Lung (tissue), 11 donors: ENCODE measurements at regions not wholly inside any gene's neighbourhood (a gene's known extent, or its start where the extent isn't known, plus 50 kb on each side); places are given as distances from the start of the nearest gene placed in this dataset.

Experiments
- ATAC-seq: fragments of 200-7000 bp; cut with Tn5 transposase; one replicate; pipeline ENCODE4 v1.9.1; 2020; ENCODE audit warnings: moderate number of reproducible peaks; ENCODE audit not compliant: insufficient read depth, low FRiP score
- DNase-seq, 3 donors: peaks; one replicate each; pipeline ENCODE4 v3.0.0-alpha.2; 2013 to 2017
- H3K27ac ChIP-seq, 2 donors: one replicate each; pipeline ENCODE4 v1.5.1; 2013; ENCODE audit warnings: mild to moderate bottlenecking in 2 of 2, moderate library complexity in 2 of 2, control low read depth in 1 of 2, inconsistent platforms in 1 of 2, low read depth in 1 of 2, low read length in 1 of 2
- H3K27me3 ChIP-seq, 3 donors: one replicate each; pipeline ENCODE4 v1.5.1; 2013; ENCODE audit warnings: low read length in 2 of 3; ENCODE audit not compliant: control insufficient read depth in 3 of 3, insufficient read depth in 3 of 3
- H3K36me3 ChIP-seq, 4 donors: one replicate each; pipeline ENCODE4 v1.5.1; 2013; ENCODE audit warnings: low read length in 4 of 4, mild to moderate bottlenecking in 1 of 4, moderate library complexity in 1 of 4; ENCODE audit not compliant: control insufficient read depth in 4 of 4, insufficient read depth in 4 of 4
- H3K4me1 ChIP-seq, 5 donors: one replicate each; pipeline ENCODE4 v1.5.1; 2013; ENCODE audit warnings: low read length in 5 of 5, mild to moderate bottlenecking in 2 of 5, moderate library complexity in 1 of 5; ENCODE audit not compliant: control insufficient read depth in 5 of 5, insufficient read depth in 5 of 5
- H3K4me3 ChIP-seq: one replicate; pipeline ENCODE4 v1.5.1; 2013; ENCODE audit warnings: mild to moderate bottlenecking, control low read depth, moderate library complexity
- H3K9ac ChIP-seq, 2 donors: one replicate each; pipeline ENCODE4 v1.5.1; 2013; ENCODE audit warnings: low read length in 2 of 2, control low read depth in 1 of 2; ENCODE audit not compliant: insufficient read depth in 1 of 2
- H3K9me3 ChIP-seq, 4 donors: one replicate each; pipeline ENCODE4 v1.5.1; 2013; ENCODE audit warnings: low read length in 3 of 4, mild to moderate bottlenecking in 1 of 4, moderate library complexity in 1 of 4; ENCODE audit not compliant: control insufficient read depth in 4 of 4, insufficient read depth in 3 of 4
- CTCF ChIP-seq: IDR thresholded peaks from 2 replicates; pipeline ENCODE4 v1.5.1; 2012; ENCODE audit warnings: mild to moderate bottlenecking; ENCODE audit errors: control extremely low read depth, extremely low read depth
- WGBS, 2 donors: extraction: QIAGEN DNeasy Blood & Tissue Kit; methylation state at CpG; one replicate each; pipeline ENCODE4 v1.1.7; 2013; 5-methylcytosine and 5-hydroxymethylcytosine counted together
- donor health status: control.
- donor health status: control.
- donor health status: Bipolar disorder and iron deficiency.
- donor health status: healthy.
- donor health status: DM: yes; HTN: yes; CAD: no.

- no peak for ATAC-seq
- Histone ChIP-seq H3K9me3 (no peaks in the 10 kb centered on the region), H3K27me3 (no peaks in the 10 kb centered on the region), H3K4me1 (no peaks in the 10 kb centered on the region), H3K9ac (no peak overlapping the region), H3K27ac (no peak overlapping the region), H3K4me3 (no peak overlapping the region), H3K36me3 (no peaks in the 10 kb centered on the region)
- peak; percentile 1 for TF ChIP-seq CTCF
- peak in 1 of 3 donors; percentile 9 for DNase-seq
- WGBS, 2 donors, result 53 to 62% methylated on average over 5 of the region's 5 CpGs
These were observed 2054.9 kb downstream of the PCDH7 start for GRCh38 chr4:32775049-32775448.

GRCh38 chr4:32776435-32777203, 2056.4 kb downstream of the PCDH7 start:
- no peak overlapping the region for H3K27ac ChIP-seq
- no peak for TF ChIP-seq CTCF
- H3K9ac ChIP-seq, result no peak overlapping the region
- H3K27me3 ChIP-seq, result no peaks in the 10 kb centered on the region
- H3K4me3 ChIP-seq, result no peak overlapping the region
- no peak for DNase-seq
- whole genome bisulfite sequencing, 2 donors, result 93% methylated on average over 3 of the region's 3 CpGs
- ATAC-seq, result no peak
- H3K4me1 ChIP-seq, result no peaks in the 10 kb centered on the region
- H3K9me3 ChIP-seq, result no peaks in the 10 kb centered on the region
- no peaks in the 10 kb centered on the region for H3K36me3 ChIP-seq

- no peak for ATAC-seq
- no peak for TF ChIP-seq CTCF
- Histone ChIP-seq H3K27me3 (no peaks in the 10 kb centered on the region), H3K9ac (no peak overlapping the region), H3K36me3 (no peaks in the 10 kb centered on the region), H3K9me3 (no peaks in the 10 kb centered on the region), H3K4me1 (no peaks in the 10 kb centered on the region), H3K27ac (no peak overlapping the region), H3K4me3 (no peak overlapping the region)
- no peak for DNase-seq
- 93% methylated on average over 1 of the region's 1 CpG for WGBS, 2 donors
These were observed 2057.9 kb downstream of the PCDH7 start for GRCh38 chr4:32778025-32778424.

- DNase-seq (no peak), ATAC-seq (no peak)
- H3K27ac ChIP-seq, result no peak overlapping the region
- H3K27me3 ChIP-seq, result no peaks in the 10 kb centered on the region
- WGBS, 2 donors, result 71 to 83% methylated on average over 1 of the region's 1 CpG
- no peak overlapping the region for H3K9ac ChIP-seq
- H3K4me3 ChIP-seq, result no peak overlapping the region
- TF ChIP-seq CTCF, result no peak
- no peaks in the 10 kb centered on the region for H3K9me3 ChIP-seq
- H3K36me3 ChIP-seq, result no peaks in the 10 kb centered on the region
- H3K4me1 ChIP-seq, result no peaks in the 10 kb centered on the region
These were observed 2058.8 kb downstream of the PCDH7 start for GRCh38 chr4:32778938-32779337.
